HG02678 (cell line): ENCODE measurements at regions not wholly inside any gene's neighbourhood (a gene's known extent, or its start where the extent isn't known, plus 50 kb on each side); places are given as distances from the start of the nearest gene placed in this dataset.
"Not testable (repeated sequence)": the region's sequence is repeated elsewhere in the genome, so short reads cannot be mapped to it uniquely, and the experiment has no call there.

Experiments used
- ATAC-seq: cut with Tn5 transposase; IDR thresholded peaks from one replicate; pipeline ENCODE4 v1.9.1; 2021; ENCODE audit warnings: mild to moderate bottlenecking, moderate library complexity; ENCODE audit not compliant: unreplicated experiment

- ATAC-seq: no peak
Measured at GRCh38 chr5:128791312-128791711, 174.0 kb upstream of the SLC27A6 start.

- no peak for ATAC-seq
Measured at GRCh38 chr5:128796506-128796905, 168.8 kb upstream of the SLC27A6 start.

- no peak for ATAC-seq
Measured at GRCh38 chr5:128798871-128799270, 166.4 kb upstream of the SLC27A6 start.

GRCh38 chr5:128799945-128800344 is 165.3 kb upstream of the SLC27A6 start:
- no peak for ATAC-seq

- no peak for ATAC-seq
Measured at GRCh38 chr5:128800377-128800776, 164.9 kb upstream of the SLC27A6 start.

- ATAC-seq: no peak
Measured at GRCh38 chr5:128813317-128814070, 151.8 kb upstream of the SLC27A6 start.

- ATAC-seq: no peak
Measured at GRCh38 chr5:128815201-128815600, 150.1 kb upstream of the SLC27A6 start.

GRCh38 chr5:128825826-128826225 is 139.5 kb upstream of the SLC27A6 start:
- no peak for ATAC-seq

- no peak for ATAC-seq
Measured at GRCh38 chr5:128826275-128826674, 139.0 kb upstream of the SLC27A6 start.

- no peak for ATAC-seq
Measured at GRCh38 chr5:128836571-128836970, 128.7 kb upstream of the SLC27A6 start.

GRCh38 chr5:128838623-128839022 is 126.7 kb upstream of the SLC27A6 start:
- no peak for ATAC-seq

GRCh38 chr5:128842241-128842640 is 123.0 kb upstream of the SLC27A6 start:
- ATAC-seq: no peak

- no peak for ATAC-seq
Measured at GRCh38 chr5:128844354-128844923, 120.8 kb upstream of the SLC27A6 start.

- no peak for ATAC-seq
Measured at GRCh38 chr5:128850049-128850448, 115.2 kb upstream of the SLC27A6 start.

- ATAC-seq: no peak
Measured at GRCh38 chr5:128854931-128855330, 110.4 kb upstream of the SLC27A6 start.

GRCh38 chr5:128857076-128857677 is 108.1 kb upstream of the SLC27A6 start:
- no peak for ATAC-seq

GRCh38 chr5:128858995-128859394 is 106.3 kb upstream of the SLC27A6 start:
- ATAC-seq: no peak

- ATAC-seq: not testable (repeated sequence)
Measured at GRCh38 chr5:128861155-128861554, 104.1 kb upstream of the SLC27A6 start.

GRCh38 chr5:128869970-128870369 is 95.3 kb upstream of the SLC27A6 start:
- ATAC-seq: no peak

GRCh38 chr5:128870373-128870772 is 94.9 kb upstream of the SLC27A6 start:
- no peak for ATAC-seq

GRCh38 chr5:128870923-128871322 is 94.4 kb upstream of the SLC27A6 start:
- no peak for ATAC-seq
